Rectal smooth muscle tissue (tissue), 1 donor: ENCODE measurements at regions not wholly inside any gene's neighbourhood (a gene's known extent, or its start where the extent isn't known, plus 50 kb on each side); places are given as distances from the start of the nearest gene placed in this dataset.

Experiments used
- H3K27ac ChIP-seq: one replicate; pipeline ENCODE4 v1.7.0; 2013; ENCODE audit warnings: low read depth, low read length, inconsistent platforms
- H3K27me3 ChIP-seq: one replicate; pipeline ENCODE4 v1.7.0; 2013; ENCODE audit warnings: low read length; ENCODE audit not compliant: control insufficient read depth, insufficient read depth
- H3K36me3 ChIP-seq: one replicate; pipeline ENCODE4 v1.7.0; 2013; ENCODE audit warnings: low read length; ENCODE audit not compliant: control insufficient read depth, insufficient read depth
- H3K4me1 ChIP-seq: one replicate; pipeline ENCODE4 v1.7.0; 2013; ENCODE audit warnings: low read length; ENCODE audit not compliant: control insufficient read depth, insufficient read depth
- H3K4me3 ChIP-seq: one replicate; pipeline ENCODE4 v1.7.0; 2013; ENCODE audit warnings: low read length
- H3K9ac ChIP-seq: one replicate; pipeline ENCODE4 v1.7.0; 2013; ENCODE audit warnings: low read length

DNA sequence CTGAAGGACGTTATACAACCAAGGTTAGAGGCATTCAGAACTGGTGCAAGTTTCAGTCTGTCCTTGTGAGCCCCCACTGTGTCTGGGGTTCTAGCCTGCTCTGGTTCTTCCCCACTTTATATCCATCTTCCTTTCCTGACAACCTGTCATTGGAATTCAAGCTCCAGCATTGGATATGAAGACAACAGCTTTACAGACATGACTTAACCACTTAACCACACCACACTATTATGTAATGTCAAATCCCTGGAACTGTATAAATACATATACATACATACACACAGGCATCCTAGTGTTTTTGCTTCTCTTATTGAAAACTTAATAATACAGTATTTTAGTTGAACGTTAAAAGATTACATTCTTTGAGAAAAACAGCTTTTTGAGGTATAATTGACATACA is 217.9 kb upstream of the SGK1 start:
- Histone ChIP-seq H3K4me1 (no peaks in the 10 kb centered on the region), H3K9ac (no peak overlapping the region), H3K4me3 (no peak overlapping the region), H3K27me3 (no peaks in the 10 kb centered on the region), H3K36me3 (no peaks in the 10 kb centered on the region), H3K27ac (no peak overlapping the region)

DNA sequence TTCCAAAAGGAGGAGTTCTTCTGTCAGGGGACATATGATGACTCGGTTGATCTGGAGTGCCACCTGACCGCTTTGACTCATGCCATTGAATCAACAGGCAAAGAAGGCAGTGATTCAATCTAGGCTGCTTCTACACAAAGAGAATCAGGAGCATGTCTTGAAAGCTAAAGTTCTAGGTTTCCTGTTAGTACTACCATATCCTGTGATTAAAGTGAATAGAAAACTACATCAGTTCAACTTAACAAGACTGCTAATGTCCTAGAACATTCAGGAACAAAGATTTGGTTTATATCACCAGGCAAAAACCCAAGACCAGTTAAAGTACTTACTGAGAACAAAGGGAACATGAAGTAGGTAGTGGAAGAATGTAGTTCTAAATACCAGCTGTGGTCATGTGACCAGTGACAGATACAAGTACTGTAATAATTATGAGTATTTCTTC is 216.8 kb upstream of the SGK1 start:
- Histone ChIP-seq H3K36me3 (no peaks in the 10 kb centered on the region), H3K27ac (no peak overlapping the region), H3K9ac (no peak overlapping the region), H3K4me3 (no peak overlapping the region), H3K4me1 (no peaks in the 10 kb centered on the region), H3K27me3 (no peaks in the 10 kb centered on the region)

DNA sequence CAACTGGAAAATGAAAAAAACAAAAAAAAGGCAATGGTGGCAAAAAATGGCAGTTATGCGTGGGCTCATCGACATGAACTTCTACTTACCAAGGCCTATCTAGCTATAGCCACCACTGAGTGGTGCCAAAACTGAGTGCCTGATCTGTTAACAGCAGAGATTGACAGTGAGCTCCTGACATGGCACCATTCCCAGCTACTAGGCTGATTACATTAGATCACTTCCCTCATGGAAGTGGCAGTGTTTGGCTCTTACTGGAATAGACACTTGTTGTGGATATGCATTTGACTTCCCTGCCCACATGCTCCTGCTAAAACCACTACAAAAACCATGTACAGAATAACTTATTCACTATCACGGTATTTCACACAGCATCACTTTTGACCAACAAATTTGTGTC is 216.1 kb upstream of the SGK1 start:
- no peak overlapping the region for H3K27ac ChIP-seq
- H3K9ac ChIP-seq, result no peak overlapping the region
- H3K36me3 ChIP-seq, result no peaks in the 10 kb centered on the region
- no peaks in the 10 kb centered on the region for H3K4me1 ChIP-seq
- no peaks in the 10 kb centered on the region for H3K27me3 ChIP-seq
- no peak overlapping the region for H3K4me3 ChIP-seq

DNA sequence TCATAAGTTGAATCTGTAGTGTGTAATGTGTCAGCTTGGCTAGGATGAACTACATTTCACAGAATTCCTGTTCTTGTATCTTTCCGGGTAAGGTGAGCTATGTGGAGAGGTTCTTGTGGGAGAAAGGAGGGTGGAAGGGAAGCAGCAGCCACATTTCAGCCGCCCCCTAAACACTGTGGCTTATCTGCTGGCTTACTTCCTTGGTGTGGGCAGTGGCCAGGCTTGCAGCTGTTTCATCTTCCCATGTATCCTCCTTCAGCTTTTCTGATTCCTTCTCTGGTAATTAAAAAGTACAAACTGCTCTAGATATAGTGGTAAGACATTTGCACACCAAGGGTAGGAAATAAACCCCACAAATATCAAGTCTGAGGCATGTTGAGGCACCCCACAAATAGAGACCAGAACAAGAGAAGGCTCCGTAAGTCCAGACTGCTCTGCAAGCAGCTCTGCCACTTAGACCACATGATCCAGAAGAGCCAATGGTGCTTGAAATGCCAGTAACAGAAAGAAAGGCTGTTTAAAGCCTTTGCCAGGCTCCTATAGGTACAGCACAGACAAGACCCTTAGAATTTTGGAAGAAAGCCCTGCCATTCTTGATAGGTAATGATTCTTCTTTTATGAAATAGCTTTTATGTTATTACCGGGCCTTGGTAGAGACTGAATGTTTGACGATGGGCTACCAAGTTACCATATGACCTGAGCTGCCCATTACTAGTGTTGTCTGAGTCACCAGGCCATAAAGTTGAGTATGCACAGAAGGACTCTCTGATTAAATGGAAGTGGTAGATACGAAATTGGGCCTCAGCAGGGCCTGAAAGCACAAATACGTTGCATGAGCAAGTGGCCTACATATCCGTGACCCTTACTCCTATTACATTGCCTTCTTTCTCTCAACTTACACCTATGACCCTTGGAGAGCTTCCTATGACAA is 215.0 kb upstream of the SGK1 start:
- no peaks in the 10 kb centered on the region for H3K36me3 ChIP-seq
- no peak overlapping the region for H3K27ac ChIP-seq
- H3K4me1 ChIP-seq, result no peaks in the 10 kb centered on the region
- no peaks in the 10 kb centered on the region for H3K27me3 ChIP-seq
- H3K9ac ChIP-seq, result no peak overlapping the region
- no peak overlapping the region for H3K4me3 ChIP-seq

DNA sequence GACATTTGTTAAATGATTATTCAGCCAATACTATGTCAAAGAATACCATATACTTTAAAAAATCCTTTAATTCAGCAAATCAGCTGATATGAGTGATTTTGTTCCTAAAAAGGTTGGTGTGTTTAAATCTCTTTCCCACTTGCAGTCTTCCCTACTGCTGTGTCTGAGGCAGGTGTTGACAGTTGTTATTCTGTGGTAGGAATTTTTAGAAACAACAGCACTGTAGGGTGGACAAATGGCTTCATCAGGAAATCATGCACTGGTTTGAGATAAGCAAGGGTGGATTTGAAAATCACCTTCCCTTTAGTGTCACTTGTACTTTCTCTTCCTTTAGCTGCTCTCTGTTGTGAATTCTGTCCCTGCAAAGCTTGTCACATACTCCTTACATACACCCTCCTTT is 213.7 kb upstream of the SGK1 start:
- Histone ChIP-seq H3K27me3 (no peaks in the 10 kb centered on the region), H3K27ac (no peak overlapping the region), H3K9ac (no peak overlapping the region), H3K4me3 (no peak overlapping the region), H3K4me1 (no peaks in the 10 kb centered on the region), H3K36me3 (no peaks in the 10 kb centered on the region)

DNA sequence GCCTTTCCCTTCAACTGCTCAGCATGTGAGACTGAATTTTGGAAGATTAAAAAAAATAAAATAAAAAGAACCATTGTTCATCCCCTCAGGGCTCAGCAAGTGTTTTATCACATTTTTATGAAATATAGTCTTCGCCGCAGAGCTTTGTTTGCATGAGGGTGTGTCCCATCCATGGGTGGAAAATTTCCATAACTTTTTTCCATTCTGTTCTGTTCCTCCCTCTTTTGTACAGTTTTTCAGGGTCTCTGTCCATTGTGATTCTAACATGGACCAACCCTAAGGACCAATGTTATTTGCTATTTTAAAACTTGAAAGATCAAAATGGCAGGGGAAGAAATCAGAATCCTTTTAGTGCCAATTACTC is 213.3 kb upstream of the SGK1 start:
- Histone ChIP-seq H3K27me3 (no peaks in the 10 kb centered on the region), H3K27ac (no peak overlapping the region), H3K36me3 (no peaks in the 10 kb centered on the region), H3K9ac (no peak overlapping the region), H3K4me1 (no peaks in the 10 kb centered on the region), H3K4me3 (no peak overlapping the region)

DNA sequence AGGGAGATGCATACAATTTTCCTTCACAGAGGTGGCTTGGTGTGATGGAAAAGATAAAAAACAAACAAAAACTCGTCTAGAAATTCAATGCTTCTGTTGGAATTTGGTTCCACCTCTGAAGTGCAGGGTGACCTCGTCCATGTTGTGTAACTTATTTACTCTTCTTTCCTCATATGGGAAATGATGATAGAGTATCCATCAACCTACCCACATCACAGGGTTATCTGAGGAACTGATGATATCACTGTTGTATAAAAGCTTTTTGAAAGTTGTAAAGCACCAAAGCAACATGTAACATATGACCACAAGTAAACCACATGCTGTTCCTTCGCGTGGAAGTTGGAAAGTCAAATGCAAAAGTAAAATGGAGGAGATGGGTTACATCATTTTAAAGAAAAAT is 212.0 kb upstream of the SGK1 start:
- Histone ChIP-seq H3K4me1 (no peaks in the 10 kb centered on the region), H3K9ac (no peak overlapping the region), H3K27me3 (no peaks in the 10 kb centered on the region), H3K36me3 (no peaks in the 10 kb centered on the region), H3K4me3 (no peak overlapping the region), H3K27ac (no peak overlapping the region)

DNA sequence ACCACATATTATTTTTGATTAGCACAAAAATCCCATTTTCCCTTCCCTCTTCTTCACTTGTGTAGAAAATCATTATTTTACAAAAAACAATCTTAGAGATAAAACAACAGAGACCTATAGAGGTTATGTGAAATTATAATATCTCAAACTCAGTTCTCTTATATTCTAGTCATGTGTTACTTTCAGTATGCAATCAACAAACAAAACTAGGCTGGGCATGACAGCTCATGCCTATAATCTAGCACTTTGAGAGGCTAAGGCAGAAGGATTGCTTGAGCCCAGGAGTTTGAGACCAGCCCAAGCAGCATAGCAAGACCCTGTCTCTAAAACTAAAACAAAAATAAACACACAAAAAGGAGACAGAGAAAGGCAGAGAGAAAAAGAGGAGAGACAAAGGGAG is 211.4 kb upstream of the SGK1 start:
- Histone ChIP-seq H3K9ac (no peak overlapping the region), H3K36me3 (no peaks in the 10 kb centered on the region), H3K27me3 (no peaks in the 10 kb centered on the region), H3K27ac (no peak overlapping the region), H3K4me3 (no peak overlapping the region), H3K4me1 (no peaks in the 10 kb centered on the region)

DNA sequence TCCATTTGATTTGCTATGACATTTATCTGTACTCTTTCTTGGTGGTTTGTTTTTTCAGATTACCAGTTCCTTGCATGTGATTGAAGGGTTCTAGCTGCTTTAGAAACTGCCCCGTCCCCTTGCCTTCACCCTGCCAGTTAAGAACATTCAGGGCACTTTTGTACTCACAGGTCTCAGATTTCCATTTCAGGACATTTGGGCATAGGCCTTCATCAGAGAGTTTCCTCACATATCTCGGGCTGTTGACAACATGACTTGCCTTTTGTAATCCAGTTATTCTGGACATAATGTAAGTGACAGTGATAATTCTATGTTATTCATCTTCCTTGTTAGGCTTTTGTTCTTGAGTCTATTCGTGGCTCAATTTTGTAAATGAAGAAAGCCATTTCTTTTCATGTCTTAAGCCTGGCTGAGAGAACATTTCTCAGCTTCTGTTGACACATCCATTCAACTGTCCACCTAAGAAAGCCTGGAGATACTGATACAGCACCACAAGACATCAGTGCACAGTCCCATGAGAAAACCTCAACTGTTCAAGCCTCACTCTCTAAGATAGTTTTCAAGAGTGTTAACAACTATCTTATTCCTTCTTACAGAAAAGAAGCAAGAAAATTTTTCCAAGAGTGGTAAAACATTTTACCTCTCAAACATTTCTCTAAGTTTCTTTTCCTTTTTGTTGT is 209.3 kb upstream of the SGK1 start:
- Histone ChIP-seq H3K27me3 (no peaks in the 10 kb centered on the region), H3K36me3 (no peaks in the 10 kb centered on the region), H3K4me1 (no peaks in the 10 kb centered on the region), H3K27ac (no peak overlapping the region), H3K4me3 (no peak overlapping the region), H3K9ac (no peak overlapping the region)

DNA sequence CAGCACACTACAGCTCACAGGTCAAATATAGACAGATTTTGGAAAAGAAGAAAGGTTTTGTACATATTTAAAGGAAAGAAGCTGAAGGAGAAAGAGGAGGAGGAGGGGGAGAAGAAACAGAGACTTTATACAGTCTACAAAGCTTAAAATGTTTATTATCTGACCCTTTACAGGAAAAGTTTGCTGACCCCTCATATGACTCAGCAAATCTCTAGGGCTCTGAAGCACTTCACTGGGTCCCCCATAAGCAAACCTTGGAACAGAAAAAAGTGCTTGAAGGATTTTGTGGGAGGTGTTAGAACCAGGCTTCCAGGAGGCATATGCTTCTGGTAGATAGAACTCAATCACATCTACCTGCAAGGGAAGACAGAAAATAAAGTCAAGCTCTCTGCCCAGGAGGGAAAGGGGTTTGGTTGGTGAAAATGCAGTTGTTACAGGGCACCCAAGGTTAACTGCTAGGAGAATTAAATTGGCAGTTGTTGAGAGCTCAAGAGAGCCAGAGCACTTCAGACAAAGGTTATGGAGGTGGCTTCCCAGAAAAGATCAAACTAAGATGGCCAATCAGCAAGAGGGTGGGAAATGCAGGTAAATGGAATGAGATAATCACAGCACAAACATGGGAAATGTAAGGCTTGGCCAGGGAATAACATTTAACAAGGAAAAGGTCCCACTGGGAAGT is 207.4 kb upstream of the SGK1 start:
- Histone ChIP-seq H3K9ac (no peak overlapping the region), H3K4me1 (no peaks in the 10 kb centered on the region), H3K27ac (no peak overlapping the region)

DNA sequence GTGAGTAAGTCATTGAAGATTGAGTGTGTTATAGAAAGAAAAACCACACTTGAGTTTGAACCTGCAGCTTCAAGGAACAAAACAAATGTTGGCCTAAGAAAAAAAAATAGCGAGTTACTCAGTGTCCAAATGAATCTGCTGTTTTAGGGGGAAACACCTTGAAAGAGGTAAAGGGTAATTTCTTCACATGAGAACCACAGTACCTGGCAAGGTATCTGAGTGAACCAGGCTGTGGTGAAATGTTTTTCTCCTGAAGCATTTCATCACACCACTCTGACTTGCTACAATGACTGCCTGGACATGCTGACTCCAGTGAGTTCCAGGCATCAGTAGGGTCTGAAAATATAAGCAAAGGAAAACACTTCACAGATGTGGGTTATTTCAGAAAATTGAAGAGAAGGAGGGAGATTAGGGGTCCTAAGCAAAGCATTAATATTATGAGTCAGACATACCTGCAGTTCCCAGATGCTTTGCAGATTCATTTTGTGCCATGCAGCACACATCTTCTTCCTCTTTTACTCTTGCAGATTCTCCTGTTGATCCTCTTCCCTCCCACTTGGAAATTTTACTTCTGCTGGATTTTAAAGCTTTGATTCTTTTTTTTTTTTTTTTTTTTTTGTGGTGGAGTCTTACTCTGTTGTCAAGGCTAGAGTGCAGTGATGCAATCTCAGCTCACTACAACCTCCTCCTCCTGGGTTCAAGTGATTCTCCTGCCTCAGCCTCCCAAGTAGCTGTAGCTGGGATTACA is 206.2 kb upstream of the SGK1 start:
- Histone ChIP-seq H3K4me1 (no peaks in the 10 kb centered on the region), H3K27me3 (no peaks in the 10 kb centered on the region), H3K36me3 (no peaks in the 10 kb centered on the region), H3K9ac (no peak overlapping the region), H3K27ac (no peak overlapping the region), H3K4me3 (no peak overlapping the region)

More for the DNA sequence above, 207.4 kb upstream of the SGK1 start:
- Histone ChIP-seq H3K36me3 (no peaks in the 10 kb centered on the region), H3K27me3 (no peaks in the 10 kb centered on the region), H3K4me3 (no peak overlapping the region)

DNA sequence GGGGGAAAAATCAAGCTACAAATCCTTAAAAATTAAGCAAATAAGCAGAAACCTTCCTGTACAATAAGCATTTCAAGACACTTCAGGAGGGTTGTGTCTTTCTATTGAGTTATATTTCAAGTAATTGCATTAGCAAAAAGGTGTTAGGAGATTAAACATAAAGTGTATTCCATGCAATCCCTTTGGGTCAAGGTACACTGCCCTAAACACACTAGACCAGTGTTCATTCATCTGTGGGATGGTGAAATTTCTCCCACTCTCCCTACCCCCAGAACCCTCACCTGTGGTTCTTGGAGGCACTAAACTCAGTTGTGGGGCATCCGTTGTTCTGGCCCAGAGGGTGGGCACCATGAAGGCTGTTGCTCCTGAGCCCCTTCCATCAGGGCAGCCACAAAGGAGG is 205.1 kb upstream of the SGK1 start:
- Histone ChIP-seq H3K27me3 (no peaks in the 10 kb centered on the region), H3K4me1 (no peaks in the 10 kb centered on the region), H3K36me3 (no peaks in the 10 kb centered on the region), H3K27ac (no peak overlapping the region), H3K9ac (no peak overlapping the region), H3K4me3 (no peak overlapping the region)
